Adrenal gland (tissue), 5 donors: ENCODE measurements at regions not wholly inside any gene's neighbourhood (a gene's known extent, or its start where the extent isn't known, plus 50 kb on each side); places are given as distances from the start of the nearest gene placed in this dataset.

Experiments used
- CTCF ChIP-seq, 6 experiments: fragments of 450-650 bp in 4 of 6; fragments of 200-600 bp in 2 of 6; sonication (generic) in 1 of 6; IDR thresholded peaks; 1 replicate in 5 of 6; 2 replicates in 1 of 6; pipeline versions ENCODE4 v1.5.1 to v1.8.0; 2016 to 2021; ENCODE audit warnings: antibody characterized with exemption in 6 of 6, mild to moderate bottlenecking in 2 of 6, moderate library complexity in 1 of 6
- POLR2A ChIP-seq, 2 donors: fragments of 450-650 bp; IDR thresholded peaks; one replicate each; pipeline ENCODE4 v1.6.1; 2017; ENCODE audit warnings: antibody characterized with exemption in 2 of 2, mild to moderate bottlenecking in 2 of 2, moderate library complexity in 1 of 2
- donor health status: DM: no; HTN: no; CAD: no.

- no peak for TF ChIP-seq CTCF (IDR thresholded peaks at IDR 0.05)
- TF ChIP-seq POLR2A (IDR thresholded peaks at IDR 0.05) = no peak
Measured at GRCh38 chr2:51953931-51954330, 922.0 kb upstream of the NRXN1 start.
